ENCODE measurements at regions not wholly inside any gene's neighbourhood (a gene's known extent, or its start where the extent isn't known, plus 50 kb on each side); places are given as distances from the start of the nearest gene placed in this dataset.

DNA sequence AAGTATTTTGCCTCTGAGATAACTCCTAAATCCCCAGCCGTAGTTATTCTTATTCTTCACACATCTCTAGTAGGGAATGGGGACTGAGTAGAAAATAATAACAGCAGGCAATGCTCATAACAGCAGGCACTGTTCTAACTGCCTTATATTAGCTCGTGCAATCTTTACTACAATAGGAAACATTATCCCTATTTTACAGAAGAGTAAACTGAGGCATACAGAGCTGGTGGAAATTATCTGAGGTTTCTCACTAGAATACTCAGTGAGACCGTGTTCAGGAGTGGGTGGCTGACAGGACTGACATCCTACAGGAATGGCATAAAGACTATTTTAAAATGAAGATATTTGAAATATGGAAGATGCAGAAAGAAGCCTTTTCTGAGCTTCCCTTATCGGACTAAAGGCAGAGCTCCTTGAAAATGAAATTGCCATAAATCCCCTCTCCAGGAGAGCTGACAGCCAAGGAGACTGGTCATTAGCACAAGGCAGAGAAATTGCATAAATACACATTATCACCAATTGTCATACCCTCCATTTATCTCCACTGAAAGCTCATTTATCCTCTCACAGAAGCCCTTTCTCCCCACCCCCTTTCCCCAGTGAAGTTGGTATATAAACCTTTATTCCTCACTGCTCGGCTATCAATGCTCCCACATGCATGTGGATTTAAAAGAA, 93.9 kb downstream of the RASSF10 start (continued):
- TF ChIP-seq, protein P1, sequence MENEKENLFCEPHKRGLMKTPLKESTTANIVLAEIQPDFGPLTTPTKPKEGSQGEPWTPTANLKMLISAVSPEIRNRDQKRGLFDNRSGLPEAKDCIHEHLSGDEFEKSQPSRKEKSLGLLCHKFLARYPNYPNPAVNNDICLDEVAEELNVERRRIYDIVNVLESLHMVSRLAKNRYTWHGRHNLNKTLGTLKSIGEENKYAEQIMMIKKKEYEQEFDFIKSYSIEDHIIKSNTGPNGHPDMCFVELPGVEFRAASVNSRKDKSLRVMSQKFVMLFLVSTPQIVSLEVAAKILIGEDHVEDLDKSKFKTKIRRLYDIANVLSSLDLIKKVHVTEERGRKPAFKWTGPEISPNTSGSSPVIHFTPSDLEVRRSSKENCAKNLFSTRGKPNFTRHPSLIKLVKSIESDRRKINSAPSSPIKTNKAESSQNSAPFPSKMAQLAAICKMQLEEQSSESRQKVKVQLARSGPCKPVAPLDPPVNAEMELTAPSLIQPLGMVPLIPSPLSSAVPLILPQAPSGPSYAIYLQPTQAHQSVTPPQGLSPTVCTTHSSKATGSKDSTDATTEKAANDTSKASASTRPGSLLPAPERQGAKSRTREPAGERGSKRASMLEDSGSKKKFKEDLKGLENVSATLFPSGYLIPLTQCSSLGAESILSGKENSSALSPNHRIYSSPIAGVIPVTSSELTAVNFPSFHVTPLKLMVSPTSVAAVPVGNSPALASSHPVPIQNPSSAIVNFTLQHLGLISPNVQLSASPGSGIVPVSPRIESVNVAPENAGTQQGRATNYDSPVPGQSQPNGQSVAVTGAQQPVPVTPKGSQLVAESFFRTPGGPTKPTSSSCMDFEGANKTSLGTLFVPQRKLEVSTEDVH (IDR thresholded peaks at IDR 0.05; ENCODE audit: low read depth, partially characterized antibody), result no peak
- TF ChIP-seq DPF2 (IDR thresholded peaks at IDR 0.05) (peak; percentile 89), ADNP (tag; IDR thresholded peaks at IDR 0.05) (peak; percentile 94), GTF2A2 (tag; IDR thresholded peaks at IDR 0.05) (no peak), SMAD3 (CRISPR knock-in tag; conservative IDR thresholded peaks at IDR 0.05) (no peak), NCOA2 (IDR thresholded peaks at IDR 0.05; ENCODE audit: partially characterized antibody in 2 of 2) (no peak), RAD51 (IDR thresholded peaks at IDR 0.05; ENCODE audit: borderline replicate concordance, low read depth) (no peak), PTRF (tag; IDR thresholded peaks at IDR 0.05) (no peak), ZSCAN32 (CRISPR knock-in tag; IDR thresholded peaks at IDR 0.05) (no peak), NFYB (IDR thresholded peaks at IDR 0.05; ENCODE audit: extremely low read depth, insufficient read length) (no peak), GABPB1 (CRISPR knock-in tag; IDR thresholded peaks at IDR 0.05) (no peak), SMAD2 (IDR thresholded peaks at IDR 0.05; ENCODE audit: low read depth, low read length) (no peak), FOXJ2 (tag; IDR thresholded peaks at IDR 0.05) (no peak)
- TF ChIP-seq, protein P2, sequence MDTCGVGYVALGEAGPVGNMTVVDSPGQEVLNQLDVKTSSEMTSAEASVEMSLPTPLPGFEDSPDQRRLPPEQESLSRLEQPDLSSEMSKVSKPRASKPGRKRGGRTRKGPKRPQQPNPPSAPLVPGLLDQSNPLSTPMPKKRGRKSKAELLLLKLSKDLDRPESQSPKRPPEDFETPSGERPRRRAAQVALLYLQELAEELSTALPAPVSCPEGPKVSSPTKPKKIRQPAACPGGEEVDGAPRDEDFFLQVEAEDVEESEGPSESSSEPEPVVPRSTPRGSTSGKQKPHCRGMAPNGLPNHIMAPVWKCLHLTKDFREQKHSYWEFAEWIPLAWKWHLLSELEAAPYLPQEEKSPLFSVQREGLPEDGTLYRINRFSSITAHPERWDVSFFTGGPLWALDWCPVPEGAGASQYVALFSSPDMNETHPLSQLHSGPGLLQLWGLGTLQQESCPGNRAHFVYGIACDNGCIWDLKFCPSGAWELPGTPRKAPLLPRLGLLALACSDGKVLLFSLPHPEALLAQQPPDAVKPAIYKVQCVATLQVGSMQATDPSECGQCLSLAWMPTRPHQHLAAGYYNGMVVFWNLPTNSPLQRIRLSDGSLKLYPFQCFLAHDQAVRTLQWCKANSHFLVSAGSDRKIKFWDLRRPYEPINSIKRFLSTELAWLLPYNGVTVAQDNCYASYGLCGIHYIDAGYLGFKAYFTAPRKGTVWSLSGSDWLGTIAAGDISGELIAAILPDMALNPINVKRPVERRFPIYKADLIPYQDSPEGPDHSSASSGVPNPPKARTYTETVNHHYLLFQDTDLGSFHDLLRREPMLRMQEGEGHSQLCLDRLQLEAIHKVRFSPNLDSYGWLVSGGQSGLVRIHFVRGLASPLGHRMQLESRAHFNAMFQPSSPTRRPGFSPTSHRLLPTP (IDR thresholded peaks at IDR 0.05; ENCODE audit: borderline replicate concordance, extremely low read depth, insufficient read length), result no peak
- TF ChIP-seq, protein P3, sequence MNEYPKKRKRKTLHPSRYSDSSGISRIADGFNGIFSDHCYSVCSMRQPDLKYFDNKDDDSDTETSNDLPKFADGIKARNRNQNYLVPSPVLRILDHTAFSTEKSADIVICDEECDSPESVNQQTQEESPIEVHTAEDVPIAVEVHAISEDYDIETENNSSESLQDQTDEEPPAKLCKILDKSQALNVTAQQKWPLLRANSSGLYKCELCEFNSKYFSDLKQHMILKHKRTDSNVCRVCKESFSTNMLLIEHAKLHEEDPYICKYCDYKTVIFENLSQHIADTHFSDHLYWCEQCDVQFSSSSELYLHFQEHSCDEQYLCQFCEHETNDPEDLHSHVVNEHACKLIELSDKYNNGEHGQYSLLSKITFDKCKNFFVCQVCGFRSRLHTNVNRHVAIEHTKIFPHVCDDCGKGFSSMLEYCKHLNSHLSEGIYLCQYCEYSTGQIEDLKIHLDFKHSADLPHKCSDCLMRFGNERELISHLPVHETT (CRISPR knock-in tag; conservative IDR thresholded peaks at IDR 0.05 in 1 of 2, IDR thresholded peaks at IDR 0.05 in 1 of 2), result 0 out of 4 replicates have a peak, but pooled peaks of 1 of the 2 experiments have one; percentile 2
